KMS-11 (cell line): ENCODE measurements at regions not wholly inside any gene's neighbourhood (a gene's known extent, or its start where the extent isn't known, plus 50 kb on each side); places are given as distances from the start of the nearest gene placed in this dataset.

Experiments
- H2AFZ ChIP-seq: fragments of 200-600 bp; sonication (generic); 2 replicates; pipeline ENCODE4 v1.6.1; 2016; ENCODE audit warnings: antibody characterized with exemption, mixed run types, low read depth
- H3K27ac ChIP-seq: fragments of 200-600 bp; sonication (generic); 2 replicates; pipeline ENCODE4 v1.6.1; 2016; ENCODE audit warnings: mild to moderate bottlenecking, mixed run types
- H3K27me3 ChIP-seq: fragments of 200-600 bp; sonication (generic); 2 replicates; pipeline ENCODE4 v1.6.1; 2017; ENCODE audit warnings: mild to moderate bottlenecking, low read depth, mixed run types, moderate library complexity; ENCODE audit not compliant: insufficient read depth
- H3K36me3 ChIP-seq: fragments of 200-600 bp; sonication (generic); 2 replicates; pipeline ENCODE4 v1.6.1; 2017; ENCODE audit warnings: mild to moderate bottlenecking, mixed run types; ENCODE audit not compliant: insufficient read depth
- H3K4me1 ChIP-seq: fragments of 200-600 bp; sonication (generic); 2 replicates; pipeline ENCODE4 v1.6.1; 2016; ENCODE audit warnings: mild to moderate bottlenecking, low read depth, mixed run types; ENCODE audit not compliant: poor library complexity, severe bottlenecking
- H3K4me2 ChIP-seq: fragments of 200-600 bp; sonication (generic); 2 replicates; pipeline ENCODE4 v1.7.0; 2016; ENCODE audit warnings: mild to moderate bottlenecking, mixed run types
- H3K4me3 ChIP-seq: fragments of 200-600 bp; sonication (generic); IDR thresholded peaks from 2 replicates; pipeline ENCODE4 v1.6.1; 2017; ENCODE audit warnings: low read depth, low read length, mixed read lengths; ENCODE audit not compliant: insufficient read depth
- H3K79me2 ChIP-seq: fragments of 200-600 bp; sonication (generic); 2 replicates; pipeline ENCODE4 v1.6.1; 2016; ENCODE audit warnings: low read depth, mixed run types; ENCODE audit not compliant: insufficient read depth
- H3K9ac ChIP-seq: fragments of 200-600 bp; sonication (generic); 2 replicates; pipeline ENCODE4 v1.6.1; 2016; ENCODE audit warnings: mild to moderate bottlenecking, mixed run types
- H4K20me1 ChIP-seq: fragments of 200-600 bp; sonication (generic); 2 replicates; pipeline ENCODE4 v1.6.1; 2016; ENCODE audit warnings: mild to moderate bottlenecking, mixed run types; ENCODE audit not compliant: insufficient read depth
- TF ChIP-seq, protein P1 (sequence below): fragments of 200-600 bp; sonication (generic); conservative IDR thresholded peaks from 2 replicates; pipeline ENCODE4 v1.6.1; 2017; ENCODE audit warnings: low read depth, mild to moderate bottlenecking, antibody characterized with exemption, low read length, moderate library complexity, mixed read lengths

- H3K79me2 ChIP-seq, result no peaks in the 10 kb centered on the region
- no peaks in the 10 kb centered on the region for H3K4me1 ChIP-seq
- no peak overlapping the region for H2AFZ ChIP-seq
- H4K20me1 ChIP-seq, result no peaks in the 10 kb centered on the region
- no peak overlapping the region for H3K27ac ChIP-seq
- TF ChIP-seq, protein P1, sequence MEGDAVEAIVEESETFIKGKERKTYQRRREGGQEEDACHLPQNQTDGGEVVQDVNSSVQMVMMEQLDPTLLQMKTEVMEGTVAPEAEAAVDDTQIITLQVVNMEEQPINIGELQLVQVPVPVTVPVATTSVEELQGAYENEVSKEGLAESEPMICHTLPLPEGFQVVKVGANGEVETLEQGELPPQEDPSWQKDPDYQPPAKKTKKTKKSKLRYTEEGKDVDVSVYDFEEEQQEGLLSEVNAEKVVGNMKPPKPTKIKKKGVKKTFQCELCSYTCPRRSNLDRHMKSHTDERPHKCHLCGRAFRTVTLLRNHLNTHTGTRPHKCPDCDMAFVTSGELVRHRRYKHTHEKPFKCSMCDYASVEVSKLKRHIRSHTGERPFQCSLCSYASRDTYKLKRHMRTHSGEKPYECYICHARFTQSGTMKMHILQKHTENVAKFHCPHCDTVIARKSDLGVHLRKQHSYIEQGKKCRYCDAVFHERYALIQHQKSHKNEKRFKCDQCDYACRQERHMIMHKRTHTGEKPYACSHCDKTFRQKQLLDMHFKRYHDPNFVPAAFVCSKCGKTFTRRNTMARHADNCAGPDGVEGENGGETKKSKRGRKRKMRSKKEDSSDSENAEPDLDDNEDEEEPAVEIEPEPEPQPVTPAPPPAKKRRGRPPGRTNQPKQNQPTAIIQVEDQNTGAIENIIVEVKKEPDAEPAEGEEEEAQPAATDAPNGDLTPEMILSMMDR, result no peak
- no peak overlapping the region for H3K4me3 ChIP-seq
- H3K27me3 ChIP-seq, result no peaks in the 10 kb centered on the region
- H3K36me3 ChIP-seq, result no peaks in the 10 kb centered on the region
- no peak overlapping the region for H3K9ac ChIP-seq
- no peak overlapping the region for H3K4me2 ChIP-seq
These were observed 210.4 kb downstream of the METTL4 start for GRCh38 chr18:2360861-2361260.

DNA sequence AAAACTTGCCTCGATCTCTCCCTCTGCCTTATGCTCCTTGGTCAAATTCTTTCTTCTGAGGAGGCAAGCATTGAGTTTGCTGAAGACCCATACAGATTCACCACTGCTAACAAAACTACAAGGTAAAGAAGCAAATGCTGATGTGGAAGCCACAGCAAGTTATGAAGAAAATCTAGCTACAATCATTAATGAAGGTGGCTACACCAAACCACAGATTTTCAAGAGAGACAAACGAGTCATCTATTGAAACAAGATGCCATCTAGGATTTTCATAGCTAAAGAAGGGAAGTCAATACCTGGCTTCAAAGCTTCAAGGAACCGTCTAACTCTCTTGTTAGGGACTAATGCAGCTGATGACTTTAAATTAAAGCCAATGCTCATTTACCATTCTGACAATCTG, 203.2 kb downstream of the METTL4 start:
- no peaks in the 10 kb centered on the region for H3K27me3 ChIP-seq
- H2AFZ ChIP-seq, result no peak overlapping the region
- no peak overlapping the region for H3K9ac ChIP-seq
- H4K20me1 ChIP-seq, result no peaks in the 10 kb centered on the region
- H3K4me3 ChIP-seq, result no peak overlapping the region
- no peaks in the 10 kb centered on the region for H3K36me3 ChIP-seq
- no peak overlapping the region for H3K4me2 ChIP-seq
- no peak overlapping the region for H3K27ac ChIP-seq
- TF ChIP-seq, protein P1, result no peak
- H3K79me2 ChIP-seq, result no peaks in the 10 kb centered on the region
- H3K4me1 ChIP-seq, result no peaks in the 10 kb centered on the region

GRCh38 chr18:2376707-2377106, 194.6 kb downstream of the METTL4 start:
- Histone ChIP-seq H3K9ac (no peak overlapping the region), H3K27me3 (no peaks in the 10 kb centered on the region), H2AFZ (no peak overlapping the region), H3K36me3 (no peaks in the 10 kb centered on the region), H3K4me2 (no peak overlapping the region), H3K79me2 (no peaks in the 10 kb centered on the region), H3K4me3 (no peak overlapping the region), H4K20me1 (no peaks in the 10 kb centered on the region), H3K4me1 (no peaks in the 10 kb centered on the region), H3K27ac (no peak overlapping the region)
- TF ChIP-seq, protein P1, result no peak

DNA sequence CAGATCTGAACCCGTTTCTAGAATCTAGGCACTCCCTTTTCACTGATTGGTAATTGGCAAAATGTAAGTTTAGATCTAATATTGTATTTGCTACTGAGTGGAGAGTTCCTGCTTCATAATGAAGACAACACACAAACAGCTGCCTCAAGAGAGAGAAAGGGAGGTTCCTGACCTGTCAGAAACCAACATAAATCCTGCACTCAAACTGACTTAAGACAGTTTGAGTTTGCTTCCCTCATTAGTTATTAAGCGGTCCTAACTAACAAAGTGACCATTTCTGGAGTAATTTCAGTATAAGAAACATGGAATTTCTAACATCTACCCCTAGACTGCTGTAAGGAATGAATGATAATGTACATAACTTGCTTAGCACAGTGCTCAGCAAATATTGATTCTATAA, 191.2 kb downstream of the METTL4 start:
- H2AFZ ChIP-seq, result no peak overlapping the region
- H4K20me1 ChIP-seq, result no peaks in the 10 kb centered on the region

More for the DNA sequence above, 191.2 kb downstream of the METTL4 start:
- Histone ChIP-seq H3K36me3 (no peaks in the 10 kb centered on the region), H3K4me2 (no peak overlapping the region), H3K79me2 (no peaks in the 10 kb centered on the region), H3K4me3 (no peak overlapping the region), H3K27ac (no peak overlapping the region), H3K4me1 (no peaks in the 10 kb centered on the region), H3K27me3 (no peaks in the 10 kb centered on the region), H3K9ac (no peak overlapping the region)
- TF ChIP-seq, protein P1, result no peak
